ENCODE measurements at regions not wholly inside any gene's neighbourhood (a gene's known extent, or its start where the extent isn't known, plus 50 kb on each side); places are given as distances from the start of the nearest gene placed in this dataset.
A peak's percentile ranks its signal among the peaks of the same experiment; 100 is the strongest.

- Histone ChIP-seq H3K36me3 (no peaks in the 10 kb centered on the region), H3K27me3 (no peaks in the 10 kb centered on the region), H3K9me3 (no peaks in the 10 kb centered on the region), H3K4me3 (no peak overlapping the region), H3K4me1 (no peaks in the 10 kb centered on the region), H3K27ac (no peak overlapping the region)
- intact Hi-C loops (cut with DNase I; ENCODE audit: low total_unique reads), result no loop called here
- no peak for TF ChIP-seq CTCF (IDR thresholded peaks at IDR 0.05)
- no peak for TF ChIP-seq POLR2AphosphoS5 (IDR thresholded peaks at IDR 0.05)
- no peak for TF ChIP-seq POLR2A (IDR thresholded peaks at IDR 0.05)
- TF ChIP-seq EP300 (IDR thresholded peaks at IDR 0.05; ENCODE audit: low read depth), result no peak
- no peak for DNase-seq
- in situ Hi-C loops (cut with MboI; ENCODE audit: low pct_ligation_motif_present in 1 of 4, low pct_unique_long_range_greater_than_20kb in 1 of 4, low sequenced_read_pairs in 3 of 4), result no loop called here
- WGBS, 2 donors (ENCODE audit: low coverage in 1 of 2), result 58 to 59% methylated on average over 2 of the region's 2 CpGs
These were observed 72.1 kb upstream of the OR5AK2 start for GRCh38 chr11:56916587-56916986.

DNA sequence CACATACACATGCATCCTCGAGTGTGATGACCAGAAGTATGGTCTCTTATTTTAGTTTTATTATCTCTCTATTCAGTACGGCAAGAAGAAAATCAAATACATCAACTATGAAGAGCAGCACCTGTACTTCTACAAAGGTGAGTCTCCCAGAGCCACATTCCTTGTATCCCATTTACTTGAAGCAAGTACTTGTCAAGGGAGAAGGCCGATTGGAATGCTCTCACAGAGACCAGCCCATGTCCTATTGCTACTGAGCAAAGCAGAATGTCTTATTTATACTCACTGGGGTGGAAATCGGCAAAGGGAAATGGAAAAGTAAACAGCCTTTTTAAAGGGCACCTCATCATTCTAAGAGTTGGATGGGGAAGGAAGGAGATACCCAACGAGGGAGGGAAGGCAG is 72.6 kb upstream of the OR5AK2 start:
- no peaks in the 10 kb centered on the region for H3K27me3 ChIP-seq
- no peak for DNase-seq
- in situ Hi-C loops (cut with MboI; ENCODE audit: low pct_ligation_motif_present in 1 of 4, low pct_unique_long_range_greater_than_20kb in 1 of 4, low sequenced_read_pairs in 3 of 4) (no loop called here), intact Hi-C loops (cut with DNase I; ENCODE audit: low total_unique reads) (no loop called here)
- H3K9me3 ChIP-seq, result no peaks in the 10 kb centered on the region
- H3K4me3 ChIP-seq, result no peak overlapping the region
- H3K4me1 ChIP-seq, result no peaks in the 10 kb centered on the region
- 50 to 57% methylated on average over 4 to 5 of the region's 5 CpGs for WGBS, 2 donors (ENCODE audit: low coverage in 1 of 2)
- no peak overlapping the region for H3K27ac ChIP-seq
- TF ChIP-seq CTCF (IDR thresholded peaks at IDR 0.05), result no peak
- no peaks in the 10 kb centered on the region for H3K36me3 ChIP-seq

- Histone ChIP-seq H3K27ac (no peak overlapping the region), H3K36me3 (no peaks in the 10 kb centered on the region), H3K4me3 (no peak overlapping the region), H3K4me1 (peaks cover 0 to 11% (median 3%) of the 10 kb centered on the region in 4 donors), H3K9me3 (no peaks in the 10 kb centered on the region), H3K27me3 (no peaks in the 10 kb centered on the region)
- DNase-seq, result no peak
- 50 to 74% methylated on average over 2 to 5 of the region's 5 CpGs for WGBS, 2 donors (ENCODE audit: low coverage in 1 of 2)
- intact Hi-C loops (cut with DNase I; ENCODE audit: low total_unique reads) (no loop called here), in situ Hi-C loops (cut with MboI; ENCODE audit: low pct_ligation_motif_present in 1 of 4, low pct_unique_long_range_greater_than_20kb in 1 of 4, low sequenced_read_pairs in 3 of 4) (no loop called here)
- TF ChIP-seq EP300 (IDR thresholded peaks at IDR 0.05; ENCODE audit: low read depth), result no peak
- no peak for TF ChIP-seq POLR2AphosphoS5 (IDR thresholded peaks at IDR 0.05)
- no peak for TF ChIP-seq CTCF (IDR thresholded peaks at IDR 0.05)
- TF ChIP-seq POLR2A (IDR thresholded peaks at IDR 0.05), result no peak
These were observed 77.4 kb upstream of the OR5AK2 start for GRCh38 chr11:56911312-56911711.

- intact Hi-C loops (cut with DNase I; ENCODE audit: low total_unique reads), result no loop called here
- 35 to 87% methylated on average over 3 to 9 of the region's 9 CpGs for WGBS, 2 donors (ENCODE audit: low coverage in 1 of 2)
- Histone ChIP-seq H3K9me3 (no peaks in the 10 kb centered on the region), H3K4me3 (no peak overlapping the region), H3K36me3 (no peaks in the 10 kb centered on the region), H3K27ac (peak overlapping the region in 1 of 4 donors; percentile 2), H3K27me3 (no peaks in the 10 kb centered on the region), H3K4me1 (peaks cover 0 to 12% (median 3%) of the 10 kb centered on the region in 4 donors)
- in situ Hi-C loops (cut with MboI; ENCODE audit: low pct_ligation_motif_present in 1 of 4, low pct_unique_long_range_greater_than_20kb in 1 of 4, low sequenced_read_pairs in 3 of 4), result no loop called here
- DNase-seq, result no peak
- no peak for TF ChIP-seq POLR2A (IDR thresholded peaks at IDR 0.05)
- TF ChIP-seq POLR2AphosphoS5 (IDR thresholded peaks at IDR 0.05), result no peak
- TF ChIP-seq EP300 (IDR thresholded peaks at IDR 0.05; ENCODE audit: low read depth), result no peak
- TF ChIP-seq CTCF (IDR thresholded peaks at IDR 0.05), result no peak
These were observed 77.9 kb upstream of the OR5AK2 start for GRCh38 chr11:56910785-56911184.

Measured in transverse colon (tissue), 4 donors.